OCI-M1 (cell line): ENCODE measurements at regions not wholly inside any gene's neighbourhood (a gene's known extent, or its start where the extent isn't known, plus 50 kb on each side); places are given as distances from the start of the nearest gene placed in this dataset.

Source experiments
- DNase-seq: peaks from one replicate; lab custom pipeline; 2025; lab: John Stamatoyannopoulos, UW

DNA sequence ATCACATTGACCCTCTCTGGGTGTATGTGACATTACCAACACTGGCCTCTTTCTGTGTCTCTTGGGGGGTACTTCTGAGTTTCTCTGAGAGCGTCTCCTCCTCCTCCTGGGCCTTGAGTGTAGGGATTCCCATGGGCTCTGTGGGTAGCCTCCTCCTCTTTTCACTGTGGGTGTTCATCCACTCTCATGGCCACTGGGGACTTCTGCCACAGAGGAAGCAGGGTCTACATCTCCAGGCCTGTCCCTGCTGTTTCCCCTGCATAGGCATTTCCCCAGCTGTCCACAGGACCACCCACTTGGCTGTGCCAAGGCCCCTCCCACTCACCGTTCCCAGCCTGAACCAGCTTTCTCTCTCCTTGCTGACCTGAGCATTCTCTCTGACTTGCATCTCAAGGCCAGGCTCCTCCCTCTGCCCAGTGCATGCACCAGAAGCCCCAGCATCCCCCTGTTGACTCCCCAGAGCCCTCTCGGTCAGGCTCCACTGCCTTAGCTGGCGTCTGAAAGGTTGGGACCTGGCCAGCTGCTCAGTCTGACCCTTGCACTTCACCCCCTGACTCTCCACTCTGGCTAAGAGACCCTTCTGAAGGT lies 487.6 kb downstream of the GLRX3 start:
- DNase-seq = no peak

DNA sequence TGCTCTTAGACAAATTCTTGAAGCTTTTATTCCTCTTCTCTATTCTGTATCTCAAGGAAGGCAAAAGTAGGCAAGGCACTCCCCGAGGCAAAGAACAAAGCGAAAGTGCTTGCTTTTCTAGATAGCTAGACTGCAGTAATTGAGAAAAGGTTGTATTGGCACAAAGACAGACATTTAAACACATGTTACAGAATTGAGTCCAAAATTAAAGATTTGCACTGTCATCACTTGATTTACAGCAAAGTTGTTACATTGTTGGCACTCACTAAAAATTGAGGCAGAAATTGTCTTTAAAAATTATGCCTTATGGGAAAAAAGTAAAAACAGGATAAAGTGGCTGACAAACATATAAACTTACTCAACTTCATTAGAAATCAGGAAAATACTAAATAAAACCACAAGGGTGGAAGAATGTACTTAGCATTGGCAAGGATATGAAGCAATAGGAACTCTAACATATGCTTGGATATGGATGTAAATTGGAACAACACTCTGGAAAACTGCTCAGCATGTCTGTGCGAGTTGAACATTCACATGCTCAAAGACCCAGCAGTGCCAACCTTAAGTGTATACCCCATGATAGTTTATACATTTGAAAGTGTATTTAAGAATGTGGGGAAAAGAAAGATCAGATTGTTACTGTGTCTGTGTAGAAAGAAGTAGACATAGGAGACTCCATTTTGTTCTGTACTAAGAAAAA lies 491.3 kb downstream of the GLRX3 start:
- no peak for DNase-seq

GRCh38 chr10:130630135-130630534 lies 493.9 kb downstream of the GLRX3 start:
- DNase-seq = peak; percentile 7

GRCh38 chr10:130631142-130632096 lies 495.2 kb downstream of the GLRX3 start:
- peak; percentile 52 for DNase-seq

DNA sequence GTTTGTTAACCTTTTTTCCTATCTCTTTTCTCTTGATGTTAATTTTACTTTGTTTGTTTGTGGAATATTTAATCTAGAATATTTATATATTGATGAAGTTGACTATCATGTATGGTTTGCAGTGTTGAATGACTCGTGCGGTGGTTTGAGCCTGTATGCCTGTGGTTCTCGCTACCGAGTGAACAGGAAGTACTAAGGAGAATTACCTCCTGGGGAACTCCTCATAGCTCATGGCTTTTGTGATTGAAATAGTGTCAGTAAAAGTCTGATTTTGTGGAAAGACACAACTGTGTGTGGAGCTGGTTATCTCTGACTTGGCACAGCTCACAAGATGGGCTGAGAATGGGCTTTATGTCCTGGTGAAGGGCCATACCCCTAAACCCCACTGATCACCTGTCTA lies 498.6 kb downstream of the GLRX3 start:
- DNase-seq = no peak

GRCh38 chr10:130635528-130635927 lies 499.3 kb downstream of the GLRX3 start:
- DNase-seq = no peak

GRCh38 chr10:130636313-130636930 lies 500.2 kb downstream of the GLRX3 start:
- DNase-seq = peak; percentile 3

DNA sequence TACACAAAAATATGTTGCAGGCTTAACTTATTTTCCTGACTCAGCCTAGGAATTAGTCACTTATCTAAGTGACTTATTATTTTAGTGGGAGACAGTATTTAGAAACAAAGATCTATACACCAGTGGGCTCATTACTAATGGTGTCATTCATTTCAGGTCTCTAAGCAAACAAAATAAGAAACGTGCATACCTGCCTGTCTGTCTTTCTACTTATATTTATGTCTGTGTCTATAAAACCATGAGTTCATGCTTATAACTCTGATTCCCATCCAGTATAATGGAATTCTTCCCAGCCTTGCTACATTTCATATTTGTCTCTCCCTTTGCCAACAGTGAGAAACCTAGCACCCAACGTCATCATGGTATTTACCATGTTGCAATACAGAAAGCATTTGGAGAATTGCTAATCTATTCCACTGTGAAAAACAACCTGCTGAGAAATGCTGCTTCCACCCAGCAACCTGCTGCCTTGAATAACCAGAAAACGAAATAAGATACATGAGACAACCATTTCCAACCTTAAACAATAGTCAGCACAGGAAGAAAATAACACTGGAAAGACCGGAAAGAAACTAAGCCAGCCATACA lies 501.0 kb downstream of the GLRX3 start:
- DNase-seq = no peak

DNA sequence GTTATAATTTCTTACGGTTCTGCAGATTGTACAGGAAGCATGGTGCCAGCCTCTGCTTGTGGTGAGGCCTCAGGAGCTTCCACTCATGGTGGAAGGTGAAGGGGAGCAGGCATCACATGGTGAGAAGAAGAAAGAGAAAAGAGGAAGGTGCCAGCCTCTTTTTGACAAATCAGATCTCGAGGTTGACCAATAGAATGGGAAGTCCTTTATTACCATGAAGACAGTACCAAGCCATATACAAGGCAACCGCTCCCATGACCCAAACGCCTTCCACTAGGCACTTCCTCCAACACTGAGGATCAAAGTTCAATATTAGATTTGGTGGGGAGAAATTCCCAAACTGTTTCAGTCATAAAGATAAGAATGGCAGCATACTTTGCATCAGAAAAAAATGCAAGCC lies 502.8 kb downstream of the GLRX3 start:
- no peak for DNase-seq

- DNase-seq = no peak
Measured at GRCh38 chr10:130642926-130643325, 506.7 kb downstream of the GLRX3 start.

DNA sequence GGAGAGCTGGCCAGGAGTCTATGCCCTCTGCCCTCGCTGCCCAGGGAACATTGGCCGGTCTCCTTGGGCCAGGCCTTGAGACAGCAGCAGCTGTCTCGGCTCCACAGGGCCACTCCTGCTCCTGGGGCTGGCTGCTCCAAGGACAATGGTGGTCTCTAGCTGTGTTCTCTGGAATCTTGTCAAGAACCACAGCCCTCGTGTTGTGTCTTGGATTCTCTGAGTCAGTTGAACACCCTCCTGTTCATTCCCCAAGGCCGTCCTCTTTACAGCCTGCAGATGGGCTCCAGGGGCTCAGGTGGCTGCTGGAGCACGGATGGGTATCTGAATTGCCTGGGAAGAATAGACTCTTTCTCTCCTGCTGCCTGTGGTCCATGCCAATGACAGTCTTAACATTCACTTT lies 511.1 kb downstream of the GLRX3 start:
- no peak for DNase-seq

DNA sequence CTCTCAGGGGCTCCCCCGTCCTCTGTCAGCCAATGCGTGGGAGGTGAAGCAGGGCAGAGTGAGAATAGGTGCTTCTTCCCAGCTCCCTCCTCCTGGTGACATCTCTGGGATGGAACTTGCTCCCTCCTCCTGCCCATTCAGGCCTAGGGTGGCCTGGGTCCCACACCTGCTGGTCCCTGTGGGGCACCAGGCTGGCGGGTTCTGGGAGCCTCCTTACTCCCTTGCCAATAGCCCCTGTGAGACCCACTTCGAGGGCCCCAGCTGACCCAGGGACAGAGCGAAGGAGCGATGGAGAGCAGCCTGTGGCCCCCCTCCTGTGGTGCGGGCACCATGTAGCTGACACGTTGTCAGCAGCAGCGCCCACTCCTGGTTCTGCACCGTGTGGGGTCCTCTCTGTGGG lies 512.6 kb downstream of the GLRX3 start:
- no peak for DNase-seq

GRCh38 chr10:130652544-130652943 lies 516.4 kb downstream of the GLRX3 start:
- DNase-seq = no peak

GRCh38 chr10:130652964-130653578 lies 516.9 kb downstream of the GLRX3 start:
- DNase-seq = no peak

DNA sequence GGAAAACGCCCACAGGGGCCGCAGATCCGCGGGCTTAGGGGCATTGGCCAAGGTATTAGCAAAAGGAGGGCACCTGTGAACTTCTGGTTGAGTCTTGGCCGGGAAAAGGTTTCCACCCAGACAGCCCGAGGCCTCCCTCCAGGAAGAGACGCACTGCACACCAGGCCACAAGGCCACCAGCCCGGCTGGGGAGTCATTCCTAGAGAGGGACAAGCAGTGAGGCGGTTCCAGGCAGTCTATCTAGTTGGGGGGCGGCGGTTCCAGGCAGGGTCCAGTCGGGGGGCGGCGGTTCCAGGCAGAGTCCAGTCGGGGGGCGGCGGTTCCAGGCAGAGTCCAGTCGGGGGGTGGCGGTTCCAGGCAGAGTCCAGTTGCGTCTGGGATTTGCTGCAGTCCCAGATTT lies 518.5 kb downstream of the GLRX3 start:
- no peak for DNase-seq

DNA sequence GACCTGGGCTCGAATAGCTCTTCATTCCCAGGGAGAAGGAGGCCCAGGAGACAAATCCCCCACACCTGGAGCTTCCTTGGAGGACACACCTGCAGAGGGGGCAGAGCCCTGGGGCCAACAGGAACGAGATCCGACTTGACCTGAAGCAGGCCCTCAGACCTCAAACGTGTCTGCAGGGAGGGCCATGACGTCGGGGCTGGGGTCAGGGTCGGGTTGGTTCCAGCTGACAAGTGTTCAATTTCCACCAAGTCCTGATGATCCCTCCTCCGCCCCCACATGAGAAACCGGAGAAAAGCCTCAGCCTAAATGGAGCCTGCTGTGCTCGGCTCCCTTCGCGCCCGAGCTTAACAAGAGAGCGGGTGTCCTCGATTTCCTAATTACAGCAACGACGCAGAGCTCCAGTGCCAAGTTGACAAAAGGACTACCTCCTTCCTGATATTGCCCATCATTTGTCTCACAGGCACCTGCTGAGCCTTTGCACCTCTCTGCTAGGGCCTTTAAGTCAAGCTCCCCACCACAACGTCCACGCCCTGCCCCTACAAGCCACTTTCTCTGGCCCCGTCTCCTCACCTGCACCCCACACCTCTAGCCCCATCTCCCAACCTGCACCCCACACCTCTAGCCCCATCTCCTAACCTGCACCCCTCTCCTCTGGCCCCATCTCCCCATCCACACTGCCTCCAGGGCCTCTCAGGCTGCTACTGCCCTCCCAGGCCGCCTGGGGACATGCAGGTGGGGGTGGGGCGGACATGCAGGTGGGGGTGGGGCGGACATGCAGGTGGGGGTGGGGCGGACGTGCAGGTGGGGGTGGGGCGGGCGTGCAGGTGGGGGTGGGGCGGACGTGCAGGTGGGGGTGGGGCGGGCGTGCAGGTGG lies 519.4 kb downstream of the GLRX3 start:
- DNase-seq = no peak

DNA sequence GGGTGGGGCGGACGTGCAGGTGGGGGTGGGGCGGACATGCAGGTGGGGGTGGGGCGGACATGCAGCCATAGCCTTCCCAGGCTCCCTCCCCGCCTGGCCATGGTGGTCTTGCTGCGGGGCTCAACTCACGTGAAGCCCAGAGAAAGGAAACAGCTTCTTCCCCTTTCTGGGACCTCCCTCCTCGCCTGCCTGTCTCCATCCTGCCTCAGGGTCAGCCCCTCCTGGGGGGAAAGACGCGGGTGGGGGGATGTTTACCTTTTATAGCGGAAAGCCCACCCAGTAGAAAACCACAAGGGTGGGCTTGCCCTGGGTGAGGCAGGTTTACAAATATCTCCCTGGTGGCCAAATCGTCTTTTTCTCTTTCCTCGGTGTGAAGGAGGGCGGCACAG lies 520.0 kb downstream of the GLRX3 start:
- no peak for DNase-seq

GRCh38 chr10:130656582-130657133 lies 520.5 kb downstream of the GLRX3 start:
- no peak for DNase-seq

GRCh38 chr10:130658687-130659290 lies 522.6 kb downstream of the GLRX3 start:
- no peak for DNase-seq

GRCh38 chr10:130659528-130659927 lies 523.3 kb downstream of the GLRX3 start:
- DNase-seq = no peak
